Left lung (tissue), 4 donors: ENCODE measurements at regions not wholly inside any gene's neighbourhood (a gene's known extent, or its start where the extent isn't known, plus 50 kb on each side); places are given as distances from the start of the nearest gene placed in this dataset.

ENCODE experiments used
- ATAC-seq: fragments of 200-7000 bp; cut with Tn5 transposase; one replicate; pipeline ENCODE4 v1.9.1; 2020; ENCODE audit warnings: moderate library complexity
- DNase-seq, 4 donors: peaks; one replicate each; pipeline ENCODE4 v3.0.0-alpha.2; 2013 to 2020
- H3K27ac ChIP-seq, 2 donors: fragments of 200-600 bp; sonication (generic) in 1 of 2; one replicate each; pipeline versions ENCODE4 v1.5.0 to v1.8.0; 2020 to 2021
- H3K27me3 ChIP-seq, 2 donors: fragments of 200-600 bp; sonication (generic) in 1 of 2; one replicate each; pipeline versions ENCODE4 v1.5.0 to v1.8.0; 2020 to 2021
- H3K36me3 ChIP-seq, 2 donors: fragments of 200-600 bp; sonication (generic) in 1 of 2; one replicate each; pipeline versions ENCODE4 v1.5.0 to v1.8.0; 2020 to 2021
- H3K4me1 ChIP-seq, 2 donors: fragments of 200-600 bp; one replicate each; pipeline ENCODE4 v1.8.0; 2021
- H3K4me3 ChIP-seq, 2 donors: fragments of 200-600 bp; sonication (generic) in 1 of 2; one replicate each; pipeline versions ENCODE4 v1.5.0 to v1.8.0; 2020 to 2021; ENCODE audit warnings: mild to moderate bottlenecking in 1 of 2
- H3K9me3 ChIP-seq, 2 donors: fragments of 200-600 bp; sonication (generic) in 1 of 2; one replicate each; pipeline versions ENCODE4 v1.5.0 to v1.8.0; 2020 to 2021
- CTCF ChIP-seq, 2 donors: fragments of 200-600 bp; sonication (generic) in 1 of 2; IDR thresholded peaks; one replicate each; pipeline versions ENCODE4 v1.5.0 to v1.8.0; 2021; ENCODE audit warnings: antibody characterized with exemption in 2 of 2
- intact Hi-C, 2 donors: fragments of 100-400 bp; cut with DNase I; formaldehyde crosslinking; loops; one replicate each; pipeline versions ENCODE4 v1.11.2 to v1.14.2; 2022
- donor health status: DM: no; HTN: yes; CAD: no.
- donor health status: DM: no; HTN: no; CAD: no.

GRCh38 chr5:53368966-53369605 is 111.3 kb upstream of the FST start:
- H3K36me3 ChIP-seq: no peaks in the 10 kb centered on the region
- no peak overlapping the region for H3K4me3 ChIP-seq
- H3K4me1 ChIP-seq: no peaks in the 10 kb centered on the region
- no peak for TF ChIP-seq CTCF (IDR thresholded peaks at IDR 0.05)
- no peaks in the 10 kb centered on the region for H3K9me3 ChIP-seq
- ATAC-seq: no peak
- H3K27ac ChIP-seq: no peak overlapping the region
- intact Hi-C loops: no loop called here
- no peaks in the 10 kb centered on the region for H3K27me3 ChIP-seq
- DNase-seq: no peak

- Histone ChIP-seq H3K4me3 (no peak overlapping the region), H3K9me3 (no peaks in the 10 kb centered on the region), H3K4me1 (no peaks in the 10 kb centered on the region), H3K27me3 (no peaks in the 10 kb centered on the region), H3K36me3 (no peaks in the 10 kb centered on the region), H3K27ac (no peak overlapping the region)
- ATAC-seq (no peak), DNase-seq (no peak)
- intact Hi-C loops: no loop called here
- TF ChIP-seq CTCF (IDR thresholded peaks at IDR 0.05): no peak
Observed at GRCh38 chr5:53369681-53370080, 110.7 kb upstream of the FST start.

GRCh38 chr5:53373451-53374158 is 106.8 kb upstream of the FST start:
- Histone ChIP-seq H3K4me3 (no peak overlapping the region), H3K36me3 (no peaks in the 10 kb centered on the region), H3K4me1 (no peaks in the 10 kb centered on the region), H3K9me3 (no peaks in the 10 kb centered on the region), H3K27me3 (no peaks in the 10 kb centered on the region), H3K27ac (peak overlapping the region in 1 of 2 donors; percentile 42)
- TF ChIP-seq CTCF (IDR thresholded peaks at IDR 0.05): no peak
- ATAC-seq: no peak
- no peak for DNase-seq
- intact Hi-C loops: no loop called here

GRCh38 chr5:53376853-53377252 is 103.6 kb upstream of the FST start:
- no peak overlapping the region for H3K27ac ChIP-seq
- DNase-seq (peak in 1 of 4 donors; percentile 7), ATAC-seq (no peak)
- no peaks in the 10 kb centered on the region for H3K9me3 ChIP-seq
- H3K36me3 ChIP-seq: no peaks in the 10 kb centered on the region
- intact Hi-C loops: no loop called here
- H3K27me3 ChIP-seq: no peaks in the 10 kb centered on the region
- H3K4me3 ChIP-seq: no peak overlapping the region
- TF ChIP-seq CTCF (IDR thresholded peaks at IDR 0.05): no peak
- H3K4me1 ChIP-seq: no peaks in the 10 kb centered on the region

GRCh38 chr5:53378190-53378589 is 102.2 kb upstream of the FST start:
- Histone ChIP-seq H3K36me3 (no peaks in the 10 kb centered on the region), H3K27ac (no peak overlapping the region), H3K27me3 (no peaks in the 10 kb centered on the region), H3K4me3 (no peak overlapping the region), H3K9me3 (no peaks in the 10 kb centered on the region), H3K4me1 (no peaks in the 10 kb centered on the region)
- ATAC-seq (no peak), DNase-seq (no peak)
- intact Hi-C loops: no loop called here
- no peak for TF ChIP-seq CTCF (IDR thresholded peaks at IDR 0.05)
